Left lung (tissue), 4 donors: ENCODE measurements at regions not wholly inside any gene's neighbourhood (a gene's known extent, or its start where the extent isn't known, plus 50 kb on each side); places are given as distances from the start of the nearest gene placed in this dataset.

ENCODE experiments used
- ATAC-seq: fragments of 200-7000 bp; cut with Tn5 transposase; one replicate; pipeline ENCODE4 v1.9.1; 2020; ENCODE audit warnings: moderate library complexity
- DNase-seq, 4 donors: peaks; one replicate each; pipeline ENCODE4 v3.0.0-alpha.2; 2013 to 2020
- H3K27ac ChIP-seq, 2 donors: fragments of 200-600 bp; sonication (generic) in 1 of 2; one replicate each; pipeline versions ENCODE4 v1.5.0 to v1.8.0; 2020 to 2021
- H3K27me3 ChIP-seq, 2 donors: fragments of 200-600 bp; sonication (generic) in 1 of 2; one replicate each; pipeline versions ENCODE4 v1.5.0 to v1.8.0; 2020 to 2021
- H3K36me3 ChIP-seq, 2 donors: fragments of 200-600 bp; sonication (generic) in 1 of 2; one replicate each; pipeline versions ENCODE4 v1.5.0 to v1.8.0; 2020 to 2021
- H3K4me1 ChIP-seq, 2 donors: fragments of 200-600 bp; one replicate each; pipeline ENCODE4 v1.8.0; 2021
- H3K4me3 ChIP-seq, 2 donors: fragments of 200-600 bp; sonication (generic) in 1 of 2; one replicate each; pipeline versions ENCODE4 v1.5.0 to v1.8.0; 2020 to 2021; ENCODE audit warnings: mild to moderate bottlenecking in 1 of 2
- H3K9me3 ChIP-seq, 2 donors: fragments of 200-600 bp; sonication (generic) in 1 of 2; one replicate each; pipeline versions ENCODE4 v1.5.0 to v1.8.0; 2020 to 2021
- intact Hi-C, 2 donors: fragments of 100-400 bp; cut with DNase I; formaldehyde crosslinking; loops; one replicate each; pipeline versions ENCODE4 v1.11.2 to v1.14.2; 2022
- TF ChIP-seq, protein P1 (sequence below), 2 donors: fragments of 200-600 bp; sonication (generic) in 1 of 2; IDR thresholded peaks; one replicate each; pipeline versions ENCODE4 v1.5.0 to v1.8.0; 2021; ENCODE audit warnings: antibody characterized with exemption in 2 of 2
- donor health status: DM: no; HTN: yes; CAD: no.
- donor health status: DM: no; HTN: no; CAD: no.

DNA sequence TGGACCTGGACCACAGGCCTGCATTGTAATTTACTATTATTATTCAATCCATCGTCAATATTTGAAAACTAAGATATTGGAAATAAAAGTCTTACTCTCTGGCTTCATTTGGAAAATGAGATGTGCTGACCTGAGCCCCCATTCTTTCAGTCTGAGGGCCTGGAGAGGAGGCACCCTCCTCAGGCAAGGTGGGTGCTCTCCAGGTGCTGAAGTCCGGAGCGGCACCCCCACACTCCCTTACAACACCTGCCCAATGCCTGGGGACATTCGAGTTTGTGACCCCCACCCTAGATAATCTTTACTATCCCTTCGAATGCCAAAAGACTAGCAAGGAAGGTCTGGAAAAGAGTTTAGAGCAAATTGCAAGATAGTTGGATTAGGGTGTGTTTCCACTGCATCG, 133.3 kb downstream of the EN1 start:
- DNase-seq (no peak), ATAC-seq (no peak)
- no peak overlapping the region for H3K4me3 ChIP-seq
- H3K9me3 ChIP-seq, result no peaks in the 10 kb centered on the region
- no peaks in the 10 kb centered on the region for H3K36me3 ChIP-seq
- no peaks in the 10 kb centered on the region for H3K27me3 ChIP-seq
- no peaks in the 10 kb centered on the region for H3K4me1 ChIP-seq
- H3K27ac ChIP-seq, result no peak overlapping the region
- intact Hi-C loops, result no loop called here
- TF ChIP-seq, protein P1, sequence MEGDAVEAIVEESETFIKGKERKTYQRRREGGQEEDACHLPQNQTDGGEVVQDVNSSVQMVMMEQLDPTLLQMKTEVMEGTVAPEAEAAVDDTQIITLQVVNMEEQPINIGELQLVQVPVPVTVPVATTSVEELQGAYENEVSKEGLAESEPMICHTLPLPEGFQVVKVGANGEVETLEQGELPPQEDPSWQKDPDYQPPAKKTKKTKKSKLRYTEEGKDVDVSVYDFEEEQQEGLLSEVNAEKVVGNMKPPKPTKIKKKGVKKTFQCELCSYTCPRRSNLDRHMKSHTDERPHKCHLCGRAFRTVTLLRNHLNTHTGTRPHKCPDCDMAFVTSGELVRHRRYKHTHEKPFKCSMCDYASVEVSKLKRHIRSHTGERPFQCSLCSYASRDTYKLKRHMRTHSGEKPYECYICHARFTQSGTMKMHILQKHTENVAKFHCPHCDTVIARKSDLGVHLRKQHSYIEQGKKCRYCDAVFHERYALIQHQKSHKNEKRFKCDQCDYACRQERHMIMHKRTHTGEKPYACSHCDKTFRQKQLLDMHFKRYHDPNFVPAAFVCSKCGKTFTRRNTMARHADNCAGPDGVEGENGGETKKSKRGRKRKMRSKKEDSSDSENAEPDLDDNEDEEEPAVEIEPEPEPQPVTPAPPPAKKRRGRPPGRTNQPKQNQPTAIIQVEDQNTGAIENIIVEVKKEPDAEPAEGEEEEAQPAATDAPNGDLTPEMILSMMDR (IDR thresholded peaks at IDR 0.05), result no peak

DNA sequence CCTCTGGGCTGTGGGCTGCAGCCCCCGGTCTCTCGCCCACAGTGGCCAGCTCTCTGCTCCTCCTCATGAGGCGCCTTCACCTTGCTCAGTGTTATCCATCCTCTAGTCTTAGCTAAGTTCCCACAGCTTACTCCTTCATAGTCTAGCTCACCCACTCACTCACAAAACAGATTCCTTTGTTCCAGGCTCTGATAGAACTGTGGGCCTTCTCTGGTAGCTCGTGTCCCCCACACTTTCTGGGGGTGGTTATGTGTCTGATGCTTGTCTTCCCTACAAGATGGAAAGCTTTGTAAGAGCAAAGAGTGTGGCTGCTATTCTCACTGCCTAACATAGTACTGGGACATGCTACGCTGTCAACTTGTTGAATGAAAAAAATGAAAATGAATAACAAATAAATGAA, 135.8 kb downstream of the EN1 start:
- no peaks in the 10 kb centered on the region for H3K36me3 ChIP-seq
- H3K9me3 ChIP-seq, result no peaks in the 10 kb centered on the region
- TF ChIP-seq, protein P1 (IDR thresholded peaks at IDR 0.05), result no peak
- DNase-seq (no peak), ATAC-seq (no peak)
- H3K27ac ChIP-seq, result no peak overlapping the region
- H3K4me1 ChIP-seq, result no peaks in the 10 kb centered on the region
- intact Hi-C loops, result no loop called here
- no peak overlapping the region for H3K4me3 ChIP-seq
- H3K27me3 ChIP-seq, result no peaks in the 10 kb centered on the region

DNA sequence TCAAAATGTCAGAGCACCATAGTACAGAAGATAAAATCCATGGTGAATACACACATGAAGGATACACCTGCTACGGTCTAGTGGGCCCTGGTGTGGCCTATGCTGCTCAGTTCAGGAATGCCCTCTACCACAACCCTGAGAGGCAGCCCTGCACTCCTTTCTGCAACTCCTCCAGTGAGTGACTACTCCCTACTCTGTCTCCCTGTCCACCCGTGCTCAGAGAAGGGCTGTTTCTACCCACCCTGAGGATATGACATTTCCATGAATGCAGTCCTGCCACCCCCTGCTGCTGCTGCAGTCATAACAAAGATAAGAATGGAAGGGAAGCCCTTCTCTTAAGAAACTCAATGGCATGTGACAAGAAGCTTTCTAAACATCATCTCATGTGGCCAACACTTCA, 137.0 kb downstream of the EN1 start:
- H3K4me3 ChIP-seq, result no peak overlapping the region
- no peaks in the 10 kb centered on the region for H3K27me3 ChIP-seq
- TF ChIP-seq, protein P1 (IDR thresholded peaks at IDR 0.05), result no peak
- intact Hi-C loops, result no loop called here
- H3K36me3 ChIP-seq, result no peaks in the 10 kb centered on the region
- H3K4me1 ChIP-seq, result no peaks in the 10 kb centered on the region
- DNase-seq (no peak), ATAC-seq (no peak)
- no peak overlapping the region for H3K27ac ChIP-seq
- H3K9me3 ChIP-seq, result no peaks in the 10 kb centered on the region

DNA sequence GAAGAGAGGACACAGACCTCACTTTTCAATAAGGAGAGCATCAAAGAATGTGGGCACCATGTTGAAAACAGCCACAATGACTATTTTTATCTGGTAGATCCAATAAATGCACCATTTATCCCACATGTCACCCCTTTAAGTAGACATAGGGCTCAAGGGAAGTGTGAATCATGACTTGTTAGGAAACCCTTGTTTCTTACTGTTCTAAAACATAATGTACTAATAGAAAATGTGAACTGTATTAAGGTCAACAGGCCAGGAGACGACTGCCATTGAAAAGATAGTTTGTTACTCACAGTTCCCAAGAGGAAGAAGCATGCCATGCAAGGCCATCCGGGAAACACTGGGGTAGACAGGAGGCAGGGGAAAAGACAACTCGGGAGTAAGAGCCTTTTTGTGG, 137.7 kb downstream of the EN1 start:
- TF ChIP-seq, protein P1 (IDR thresholded peaks at IDR 0.05), result no peak
- no peaks in the 10 kb centered on the region for H3K4me1 ChIP-seq
- intact Hi-C loops, result no loop called here
- H3K27ac ChIP-seq, result no peak overlapping the region
- no peaks in the 10 kb centered on the region for H3K36me3 ChIP-seq
- ATAC-seq (no peak), DNase-seq (no peak)
- no peak overlapping the region for H3K4me3 ChIP-seq
- H3K9me3 ChIP-seq, result no peaks in the 10 kb centered on the region
- H3K27me3 ChIP-seq, result no peaks in the 10 kb centered on the region

DNA sequence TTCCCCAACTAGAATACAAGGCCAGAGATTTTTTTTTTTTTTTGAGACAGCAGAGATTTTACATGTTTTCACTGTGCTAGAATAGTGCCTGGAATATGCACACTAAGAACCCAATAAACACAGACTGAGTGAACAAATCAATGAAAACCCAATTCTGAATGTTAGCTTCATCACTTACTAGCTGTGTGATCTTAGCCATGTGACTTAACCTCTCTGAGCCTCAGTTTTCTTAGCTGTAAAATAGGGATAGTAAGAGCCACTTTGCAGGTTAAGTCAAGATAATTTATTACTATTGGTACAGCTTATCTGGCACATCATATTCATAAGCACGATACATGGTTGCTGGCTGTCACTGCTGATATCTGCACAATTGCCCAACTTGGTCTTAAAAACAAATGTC, 140.6 kb downstream of the EN1 start:
- DNase-seq (no peak), ATAC-seq (no peak)
- TF ChIP-seq, protein P1 (IDR thresholded peaks at IDR 0.05), result no peak
- intact Hi-C loops, result no loop called here
- H3K27ac ChIP-seq, result no peak overlapping the region
- H3K4me3 ChIP-seq, result no peak overlapping the region
- no peaks in the 10 kb centered on the region for H3K4me1 ChIP-seq
- H3K9me3 ChIP-seq, result no peaks in the 10 kb centered on the region
- no peaks in the 10 kb centered on the region for H3K36me3 ChIP-seq
- no peaks in the 10 kb centered on the region for H3K27me3 ChIP-seq
